ENCODE measurements at regions not wholly inside any gene's neighbourhood (a gene's known extent, or its start where the extent isn't known, plus 50 kb on each side); places are given as distances from the start of the nearest gene placed in this dataset.

GRCh38 chr7:135799881-135800280, 51.3 kb upstream of the FAM180A start:
- Histone ChIP-seq H3K9ac (replicated peaks in 1 of 4; ENCODE audit: extremely low read depth in 1 of 4, low read depth in 3 of 4, low read length in 3 of 4) (no peak overlapping the region), H3K56ac (replicated peaks; ENCODE audit: insufficient read length, low read depth, low read length) (no peak overlapping the region), H3K23me2 (ENCODE audit: low read depth, low read length) (no peaks in the 10 kb centered on the region), H2BK12ac (ENCODE audit: low read depth, low read length) (no peak overlapping the region; the same call in 1 of the 2 replicates), H3K4me3 (ENCODE audit: extremely low read depth in 1 of 4, insufficient read depth in 2 of 4, low read depth in 3 of 4, low read length in 4 of 4) (no peak overlapping the region), H2BK5ac (ENCODE audit: low read depth, low read length) (no peak overlapping the region), H3K79me2 (ENCODE audit: control insufficient read depth in 1 of 2, insufficient read depth in 2 of 2, low read length in 2 of 2) (no peaks in the 10 kb centered on the region), H4K20me1 (replicated peaks in 1 of 2; ENCODE audit: control insufficient read depth in 1 of 2, insufficient read depth in 2 of 2, low read length in 2 of 2) (no peaks in the 10 kb centered on the region), H3K18ac (ENCODE audit: extremely low read depth, low read length) (no peak overlapping the region), H3K27me3 (replicated peaks in 1 of 4; ENCODE audit: control insufficient read depth in 3 of 4, extremely low read depth in 1 of 4, insufficient read depth in 3 of 4, low read length in 3 of 4) (no peaks in the 10 kb centered on the region; a peak in 1 of 7 replicates), H3K27ac (ENCODE audit: low read depth, low read length) (no peak overlapping the region), H4K8ac (ENCODE audit: extremely low read depth, insufficient read depth, low read length) (no peak overlapping the region), H3K4me2 (ENCODE audit: insufficient read depth in 1 of 2, low read depth in 2 of 2, low read length in 2 of 2) (no peak overlapping the region), H3K9me3 (ENCODE audit: insufficient read depth in 2 of 2, low read depth in 1 of 2, low read length in 1 of 2) (no peaks in the 10 kb centered on the region), H4K5ac (ENCODE audit: insufficient read length, low read depth, low read length) (no peak overlapping the region), H3K4ac (replicated peaks; ENCODE audit: insufficient read length, low read depth, low read length) (no peak overlapping the region), H4K91ac (replicated peaks; ENCODE audit: insufficient read length, low read length) (no peak overlapping the region), H3K23ac (ENCODE audit: insufficient read length) (no peak overlapping the region), H2BK15ac (ENCODE audit: low read length) (no peak overlapping the region), H2BK20ac (ENCODE audit: low read length) (no peak overlapping the region), H3K36me3 (ENCODE audit: control insufficient read depth in 2 of 4, insufficient read depth in 4 of 4, low read length in 3 of 4) (no peaks in the 10 kb centered on the region), H3K4me1 (replicated peaks in 1 of 4; ENCODE audit: control insufficient read depth in 3 of 4, insufficient read depth in 4 of 4, low read length in 3 of 4) (peaks cover 0 to 2% (median 2%) of the 10 kb centered on the region in 4 experiments; a peak in 3 of 7 replicates), H2AFZ (ENCODE audit: low read length) (peak overlapping the region; percentile 100; the same call in 1 of the 2 replicates), H3K79me1 (ENCODE audit: low read depth, low read length) (no peaks in the 10 kb centered on the region), H3K14ac (ENCODE audit: insufficient read length) (no peak overlapping the region), H2BK120ac (replicated peaks; ENCODE audit: low read depth, low read length) (no peak overlapping the region), H2AK5ac (ENCODE audit: low read depth, low read length) (no peak overlapping the region)
- WGBS, 2 experiments (ENCODE audit: extremely low coverage in 1 of 2, insufficient coverage in 1 of 2, insufficient read length in 1 of 2, insufficient replicate concordance in 2 of 2, low coverage in 1 of 2, low lambda C conversion rate in 2 of 2, missing lambda C conversion rate in 1 of 2): 74% methylated on average over 3 of the region's 3 CpGs; no CpG with 5 or more reads in 1 of the 2 experiments
- ChIA-PET CTCF (ENCODE audit: partially characterized antibody) (interaction anchor here (0.9 to 5.2 kb wide), 21 partner anchors 9 to 210 kb away, joined by 3 to 49 read pairs (median 6); no protein-coding TSS in a partner anchor), POLR2A (ENCODE audit: partially characterized antibody) (interaction anchor here (1.1 kb wide), 1 partner anchor 208 kb away, joined by 3 read pairs; no protein-coding TSS in a partner anchor)
- no peak for DNase-seq (ENCODE audit: low read depth in 1 of 2, low spot score in 2 of 2)
- no peak for FAIRE-seq
- TF ChIP-seq CTCF (IDR thresholded peaks at IDR 0.05; ENCODE audit: control extremely low read depth in 1 of 3, insufficient read depth in 1 of 3, low read depth in 1 of 3, low read length in 3 of 3) (peak in 1 of 3 experiments; percentile 4; a peak in 1 of 4 replicates), JUN (IDR thresholded peaks at IDR 0.05; ENCODE audit: low read depth, low read length) (no peak)

Data from H1 (cell line).